GM21576 (cell line): ENCODE measurements at regions not wholly inside any gene's neighbourhood (a gene's known extent, or its start where the extent isn't known, plus 50 kb on each side); places are given as distances from the start of the nearest gene placed in this dataset.

ENCODE experiments used
- ATAC-seq: cut with Tn5 transposase; IDR thresholded peaks from one replicate; pipeline ENCODE4 v1.9.1; 2021; ENCODE audit warnings: mild to moderate bottlenecking, moderate library complexity; ENCODE audit not compliant: unreplicated experiment

DNA sequence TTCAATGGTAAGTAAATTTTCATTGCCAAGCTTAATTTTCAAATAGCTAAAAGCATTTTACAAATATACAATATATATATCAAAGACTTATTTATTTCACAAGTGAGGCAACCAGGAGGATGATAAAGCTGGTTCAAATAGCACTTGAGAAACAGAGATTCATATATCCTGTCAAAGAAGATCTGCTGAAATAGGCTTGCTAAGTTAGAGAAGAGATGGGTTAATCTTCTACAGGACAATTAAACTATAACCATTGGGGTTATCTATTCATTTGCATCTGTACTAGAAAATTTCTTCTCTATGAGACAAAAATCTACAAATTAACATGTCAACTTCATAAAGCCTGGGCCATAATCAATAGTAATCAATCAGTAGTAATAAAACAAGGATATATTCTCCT, 637.7 kb upstream of the UBE2E2 start:
- no peak for ATAC-seq

DNA sequence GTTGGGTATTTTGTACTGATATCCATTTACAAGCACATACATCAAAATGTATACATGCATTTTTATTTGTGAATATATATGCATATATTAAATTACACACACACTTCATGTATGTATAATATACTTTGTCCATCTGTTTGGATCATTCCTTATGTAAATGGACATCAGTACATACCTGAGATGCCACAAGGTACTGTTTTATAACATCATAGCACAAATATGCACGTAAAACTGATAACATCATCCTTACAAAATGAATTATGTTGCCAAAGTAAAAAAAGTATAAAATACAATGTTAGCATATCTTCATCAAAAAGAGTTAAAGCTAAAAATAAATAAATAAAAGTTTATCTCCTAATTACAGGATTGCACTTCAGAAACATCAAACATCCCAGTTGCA, 634.8 kb upstream of the UBE2E2 start:
- no peak for ATAC-seq

DNA sequence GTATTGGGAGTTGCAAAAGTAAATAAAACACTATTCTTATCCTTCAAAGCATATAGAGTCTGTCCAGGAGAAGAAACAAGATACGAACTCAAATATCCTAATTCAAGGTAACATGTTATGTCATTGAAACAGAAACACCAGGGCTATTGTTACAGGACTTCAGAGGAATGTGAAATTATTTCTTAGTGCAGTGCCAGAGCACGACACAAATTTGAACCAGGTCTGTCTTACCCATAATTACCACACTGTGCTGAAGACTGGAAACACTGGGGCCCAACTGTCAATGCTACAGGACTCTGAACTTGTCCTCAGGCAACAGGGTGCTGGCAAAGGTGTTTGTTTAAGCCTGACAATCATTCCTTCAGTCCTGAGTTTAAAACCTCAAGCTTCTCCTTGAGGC, 633.6 kb upstream of the UBE2E2 start:
- ATAC-seq: no peak

DNA sequence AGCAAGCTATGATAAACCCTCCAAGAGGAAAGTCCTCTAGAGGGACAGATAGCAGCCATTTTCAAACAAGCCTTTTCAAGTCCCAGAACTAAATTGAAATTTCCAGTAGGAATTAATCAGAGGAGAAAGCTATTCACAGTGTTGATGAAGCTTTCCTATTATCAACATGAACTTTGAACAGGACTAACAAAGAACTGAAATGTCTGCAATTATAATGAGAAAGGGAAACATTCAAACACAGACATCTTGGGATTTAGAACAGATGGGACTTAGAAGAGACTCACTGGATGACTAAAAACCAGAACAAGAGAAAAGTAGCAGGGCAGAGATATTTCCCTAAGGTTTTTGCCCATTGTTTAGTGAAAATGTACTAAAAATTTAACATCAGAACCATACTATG, 622.1 kb upstream of the UBE2E2 start:
- ATAC-seq: no peak

GRCh38 chr3:22582266-22582665, 620.9 kb upstream of the UBE2E2 start:
- no peak for ATAC-seq

GRCh38 chr3:22585504-22585903, 617.6 kb upstream of the UBE2E2 start:
- ATAC-seq: no peak

DNA sequence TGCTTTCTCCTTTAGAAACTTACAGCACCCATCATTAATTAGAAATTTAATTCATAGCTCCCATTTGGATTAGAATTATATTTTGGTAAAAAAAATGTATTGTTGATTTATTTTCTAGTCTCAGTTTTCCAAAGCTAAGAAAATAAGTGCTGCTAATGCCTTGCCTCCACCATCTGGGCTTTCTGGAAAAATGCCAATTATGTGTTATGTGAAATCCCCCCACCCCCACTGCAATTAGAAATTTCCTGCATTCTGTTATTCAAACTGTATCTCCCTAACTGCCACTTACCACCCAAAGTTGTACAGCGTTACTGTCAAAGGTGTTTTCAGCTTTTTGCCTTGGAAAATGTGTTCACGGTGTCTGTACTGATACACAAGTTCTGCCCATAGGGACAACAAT, 617.2 kb upstream of the UBE2E2 start:
- ATAC-seq: no peak

- ATAC-seq: no peak
Measured at GRCh38 chr3:22587446-22587845, 615.7 kb upstream of the UBE2E2 start.

DNA sequence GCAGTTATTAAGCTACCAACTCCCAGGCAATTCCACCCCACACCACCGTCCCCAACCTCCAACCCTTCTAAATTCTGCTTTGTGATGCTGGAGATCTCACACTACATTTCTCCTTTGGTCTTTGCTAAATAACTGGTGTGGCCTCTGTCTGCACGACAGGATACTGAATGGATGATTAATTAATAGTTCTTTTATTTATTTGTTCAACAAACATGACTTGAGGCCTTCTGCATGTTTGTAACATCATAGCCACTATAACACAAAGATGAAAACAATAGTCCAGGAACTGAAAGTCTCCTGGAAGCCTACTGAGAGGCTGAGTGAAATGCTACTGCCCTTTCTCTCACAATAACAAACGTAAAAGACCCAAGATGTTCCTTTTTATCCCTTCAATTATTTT, 609.5 kb upstream of the UBE2E2 start:
- ATAC-seq: no peak

- ATAC-seq: no peak
Measured at GRCh38 chr3:22594990-22595389, 608.1 kb upstream of the UBE2E2 start.

- no peak for ATAC-seq
Measured at GRCh38 chr3:22606461-22606860, 596.7 kb upstream of the UBE2E2 start.

DNA sequence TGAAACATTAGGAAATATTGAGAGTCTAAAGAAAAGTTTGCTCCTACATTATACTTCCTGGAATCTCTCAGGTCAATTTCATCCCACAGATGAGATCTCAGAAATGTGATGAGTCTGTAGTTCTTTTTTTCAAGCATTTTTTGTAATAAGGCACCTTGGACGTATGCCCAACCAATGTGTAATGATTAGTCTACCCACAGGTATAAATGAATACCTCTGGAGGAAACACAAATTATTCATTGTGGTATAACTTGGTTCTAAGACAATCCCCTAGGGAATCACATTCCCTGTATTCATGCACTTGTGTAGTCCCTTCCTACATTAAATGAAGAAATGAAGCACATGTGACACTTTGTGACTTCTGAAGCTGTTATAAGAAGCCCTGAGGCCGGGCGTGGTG, 596.2 kb upstream of the UBE2E2 start:
- no peak for ATAC-seq

DNA sequence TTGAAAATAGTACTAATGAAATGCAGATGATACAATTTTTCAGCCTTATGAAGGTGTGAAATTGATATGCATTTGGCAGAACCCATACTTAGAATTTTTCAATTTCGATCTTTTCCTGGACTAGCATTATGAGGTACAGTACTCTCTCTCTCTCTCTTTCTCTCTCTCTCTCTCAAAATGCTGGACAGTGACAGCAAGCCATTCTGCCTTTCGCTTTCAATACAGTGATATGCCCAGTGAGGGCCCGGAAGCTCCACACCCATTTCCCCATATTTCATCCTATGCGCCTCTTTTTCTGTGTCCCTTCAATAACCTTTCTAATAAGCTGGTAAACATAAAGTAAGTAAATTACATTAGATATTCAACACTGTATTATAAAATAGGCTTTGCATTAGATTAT, 595.0 kb upstream of the UBE2E2 start:
- no peak for ATAC-seq

GRCh38 chr3:22608721-22609120, 594.4 kb upstream of the UBE2E2 start:
- ATAC-seq: no peak

DNA sequence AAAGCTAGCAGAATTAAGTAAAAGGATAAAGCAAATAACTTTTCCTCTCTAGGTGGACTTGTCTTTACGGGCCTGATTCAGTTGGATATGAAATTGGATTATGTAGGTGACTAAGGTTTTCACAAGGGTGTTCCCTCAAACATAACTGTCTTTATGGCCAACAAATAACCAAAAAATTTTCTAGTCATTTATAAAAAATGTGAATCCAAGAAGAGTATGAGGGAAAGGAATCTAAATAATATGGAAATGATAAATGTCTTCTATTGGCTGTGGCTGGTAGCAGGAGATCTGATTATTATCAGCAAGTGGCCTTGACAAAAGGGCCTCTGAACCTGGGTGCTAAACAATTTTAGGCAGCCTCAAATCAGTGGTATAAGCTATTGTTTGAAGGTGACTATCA, 594.0 kb upstream of the UBE2E2 start:
- no peak for ATAC-seq

- no peak for ATAC-seq
Measured at GRCh38 chr3:22612927-22613326, 590.2 kb upstream of the UBE2E2 start.

GRCh38 chr3:22615790-22616189, 587.3 kb upstream of the UBE2E2 start:
- no peak for ATAC-seq

GRCh38 chr3:22617372-22617771, 585.8 kb upstream of the UBE2E2 start:
- no peak for ATAC-seq

DNA sequence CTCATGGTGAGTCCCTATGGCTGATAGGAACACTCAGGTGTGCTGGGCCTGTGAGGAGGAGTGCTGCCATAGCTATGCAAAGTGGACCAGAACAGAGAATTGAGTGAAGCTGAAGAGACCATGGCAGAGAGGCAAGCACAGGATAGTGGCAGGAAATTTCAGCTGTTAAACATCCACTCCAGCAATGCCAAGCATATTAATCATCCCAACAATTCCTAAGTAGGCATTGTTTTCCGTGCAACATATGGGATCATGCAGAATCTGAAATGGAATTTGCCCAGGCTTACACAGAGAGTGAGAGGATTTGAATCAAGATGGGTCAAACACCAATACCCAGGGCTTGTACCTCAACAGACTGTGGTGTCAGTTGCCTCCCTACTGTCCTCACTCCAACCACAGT, 582.6 kb upstream of the UBE2E2 start:
- no peak for ATAC-seq

GRCh38 chr3:22621205-22621809, 581.8 kb upstream of the UBE2E2 start:
- no peak for ATAC-seq

- no peak for ATAC-seq
Measured at GRCh38 chr3:22627993-22628499, 575.1 kb upstream of the UBE2E2 start.

GRCh38 chr3:22632536-22632935, 570.6 kb upstream of the UBE2E2 start:
- ATAC-seq: no peak

DNA sequence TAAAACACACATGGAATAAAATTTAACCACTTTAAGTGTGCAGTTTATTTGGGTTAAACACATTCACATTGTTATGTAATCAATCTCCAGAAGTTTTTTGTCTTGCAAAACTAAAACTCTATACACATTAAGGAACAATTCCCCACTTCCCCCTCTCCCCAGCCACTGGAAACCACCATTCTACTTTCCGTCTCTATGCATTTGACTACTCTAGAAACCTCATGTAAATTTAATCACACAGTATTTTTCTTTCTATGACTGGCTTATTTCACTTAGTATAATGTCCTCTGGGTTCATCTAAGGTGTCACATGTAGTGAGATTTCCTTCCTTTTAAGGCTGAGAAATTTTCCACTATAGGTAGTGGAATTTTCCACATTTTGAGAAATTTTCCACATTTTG, 568.7 kb upstream of the UBE2E2 start:
- no peak for ATAC-seq
